ENCODE measurements at regions not wholly inside any gene's neighbourhood (a gene's known extent, or its start where the extent isn't known, plus 50 kb on each side); places are given as distances from the start of the nearest gene placed in this dataset.

DNA sequence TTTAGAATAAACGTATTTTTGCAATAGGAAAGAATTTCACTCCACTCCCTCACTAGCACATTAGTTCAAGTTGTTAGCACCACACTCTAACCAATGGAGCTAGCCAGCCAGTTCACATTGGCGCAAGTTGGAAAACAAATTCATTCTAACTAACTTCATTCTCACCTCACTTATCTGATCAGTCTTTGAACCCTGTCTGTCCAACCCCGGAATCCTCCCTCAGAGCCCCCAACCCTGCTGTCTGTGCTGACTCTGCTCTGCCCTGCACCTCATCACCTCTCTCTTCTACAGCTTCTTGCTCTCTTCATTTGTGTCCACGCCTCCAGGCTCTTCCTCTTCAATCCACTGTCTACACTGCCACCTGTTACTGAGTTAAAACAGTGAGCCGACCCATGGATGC is 356.5 kb downstream of the IRS1 start:
- ChIA-PET POLR2A (no interaction called here), CTCF (no interaction called here)
- Histone ChIP-seq H3K4me3 (ENCODE audit: low read depth, low read length) (no peak overlapping the region), H3K36me3 (ENCODE audit: control insufficient read depth in 2 of 2, insufficient read depth in 1 of 2, low read length in 2 of 2) (no peaks in the 10 kb centered on the region), H3K4me1 (ENCODE audit: control insufficient read depth, insufficient read depth, low read length) (no peaks in the 10 kb centered on the region), H3K27ac (ENCODE audit: extremely low read depth, low read depth, low read length) (no peak overlapping the region), H3K9me3 (ENCODE audit: control insufficient read depth, insufficient read depth, low read depth, low read length) (no peaks in the 10 kb centered on the region)
- TF ChIP-seq ZNF366 (tag by site-specific recombination; conservative IDR thresholded peaks at IDR 0.05) (no peak), ZBTB8A (tag by site-specific recombination; IDR thresholded peaks at IDR 0.05) (no peak), ZNF76 (tag by site-specific recombination; IDR thresholded peaks at IDR 0.05; ENCODE audit: borderline replicate concordance, low read depth) (no peak), SETDB1 (IDR thresholded peaks at IDR 0.05; ENCODE audit: insufficient read length, low read length) (no peak), ZNF48 (tag by site-specific recombination; IDR thresholded peaks at IDR 0.05) (no peak), SCRT2 (tag by site-specific recombination; IDR thresholded peaks at IDR 0.05) (no peak), ZNF248 (tag by site-specific recombination; IDR thresholded peaks at IDR 0.05) (no peak), ZNF830 (tag by site-specific recombination; IDR thresholded peaks at IDR 0.05; ENCODE audit: low read depth) (no peak), ZNF184 (tag by site-specific recombination; IDR thresholded peaks at IDR 0.05) (no peak), ZNF302 (tag by site-specific recombination; IDR thresholded peaks at IDR 0.05; ENCODE audit: low read depth) (no peak), ZNF433 (tag by site-specific recombination; IDR thresholded peaks at IDR 0.05; ENCODE audit: low read depth) (no peak), ZNF621 (tag by site-specific recombination; IDR thresholded peaks at IDR 0.05) (no peak)
- TF ChIP-seq, protein P1, sequence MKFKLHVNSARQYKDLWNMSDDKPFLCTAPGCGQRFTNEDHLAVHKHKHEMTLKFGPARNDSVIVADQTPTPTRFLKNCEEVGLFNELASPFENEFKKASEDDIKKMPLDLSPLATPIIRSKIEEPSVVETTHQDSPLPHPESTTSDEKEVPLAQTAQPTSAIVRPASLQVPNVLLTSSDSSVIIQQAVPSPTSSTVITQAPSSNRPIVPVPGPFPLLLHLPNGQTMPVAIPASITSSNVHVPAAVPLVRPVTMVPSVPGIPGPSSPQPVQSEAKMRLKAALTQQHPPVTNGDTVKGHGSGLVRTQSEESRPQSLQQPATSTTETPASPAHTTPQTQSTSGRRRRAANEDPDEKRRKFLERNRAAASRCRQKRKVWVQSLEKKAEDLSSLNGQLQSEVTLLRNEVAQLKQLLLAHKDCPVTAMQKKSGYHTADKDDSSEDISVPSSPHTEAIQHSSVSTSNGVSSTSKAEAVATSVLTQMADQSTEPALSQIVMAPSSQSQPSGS (tag by site-specific recombination; IDR thresholded peaks at IDR 0.05; ENCODE audit: low read depth), result no peak
- TF ChIP-seq, protein P2, sequence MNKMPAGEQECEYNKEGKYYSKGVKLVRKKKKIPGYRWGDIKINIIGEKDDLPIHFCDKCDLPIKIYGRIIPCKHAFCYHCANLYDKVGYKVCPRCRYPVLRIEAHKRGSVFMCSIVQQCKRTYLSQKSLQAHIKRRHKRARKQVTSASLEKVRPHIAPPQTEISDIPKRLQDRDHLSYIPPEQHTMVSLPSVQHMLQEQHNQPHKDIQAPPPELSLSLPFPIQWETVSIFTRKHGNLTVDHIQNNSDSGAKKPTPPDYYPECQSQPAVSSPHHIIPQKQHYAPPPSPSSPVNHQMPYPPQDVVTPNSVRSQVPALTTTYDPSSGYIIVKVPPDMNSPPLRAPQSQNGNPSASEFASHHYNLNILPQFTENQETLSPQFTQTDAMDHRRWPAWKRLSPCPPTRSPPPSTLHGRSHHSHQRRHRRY (tag by site-specific recombination; IDR thresholded peaks at IDR 0.05), result no peak
- TF ChIP-seq, protein P3, sequence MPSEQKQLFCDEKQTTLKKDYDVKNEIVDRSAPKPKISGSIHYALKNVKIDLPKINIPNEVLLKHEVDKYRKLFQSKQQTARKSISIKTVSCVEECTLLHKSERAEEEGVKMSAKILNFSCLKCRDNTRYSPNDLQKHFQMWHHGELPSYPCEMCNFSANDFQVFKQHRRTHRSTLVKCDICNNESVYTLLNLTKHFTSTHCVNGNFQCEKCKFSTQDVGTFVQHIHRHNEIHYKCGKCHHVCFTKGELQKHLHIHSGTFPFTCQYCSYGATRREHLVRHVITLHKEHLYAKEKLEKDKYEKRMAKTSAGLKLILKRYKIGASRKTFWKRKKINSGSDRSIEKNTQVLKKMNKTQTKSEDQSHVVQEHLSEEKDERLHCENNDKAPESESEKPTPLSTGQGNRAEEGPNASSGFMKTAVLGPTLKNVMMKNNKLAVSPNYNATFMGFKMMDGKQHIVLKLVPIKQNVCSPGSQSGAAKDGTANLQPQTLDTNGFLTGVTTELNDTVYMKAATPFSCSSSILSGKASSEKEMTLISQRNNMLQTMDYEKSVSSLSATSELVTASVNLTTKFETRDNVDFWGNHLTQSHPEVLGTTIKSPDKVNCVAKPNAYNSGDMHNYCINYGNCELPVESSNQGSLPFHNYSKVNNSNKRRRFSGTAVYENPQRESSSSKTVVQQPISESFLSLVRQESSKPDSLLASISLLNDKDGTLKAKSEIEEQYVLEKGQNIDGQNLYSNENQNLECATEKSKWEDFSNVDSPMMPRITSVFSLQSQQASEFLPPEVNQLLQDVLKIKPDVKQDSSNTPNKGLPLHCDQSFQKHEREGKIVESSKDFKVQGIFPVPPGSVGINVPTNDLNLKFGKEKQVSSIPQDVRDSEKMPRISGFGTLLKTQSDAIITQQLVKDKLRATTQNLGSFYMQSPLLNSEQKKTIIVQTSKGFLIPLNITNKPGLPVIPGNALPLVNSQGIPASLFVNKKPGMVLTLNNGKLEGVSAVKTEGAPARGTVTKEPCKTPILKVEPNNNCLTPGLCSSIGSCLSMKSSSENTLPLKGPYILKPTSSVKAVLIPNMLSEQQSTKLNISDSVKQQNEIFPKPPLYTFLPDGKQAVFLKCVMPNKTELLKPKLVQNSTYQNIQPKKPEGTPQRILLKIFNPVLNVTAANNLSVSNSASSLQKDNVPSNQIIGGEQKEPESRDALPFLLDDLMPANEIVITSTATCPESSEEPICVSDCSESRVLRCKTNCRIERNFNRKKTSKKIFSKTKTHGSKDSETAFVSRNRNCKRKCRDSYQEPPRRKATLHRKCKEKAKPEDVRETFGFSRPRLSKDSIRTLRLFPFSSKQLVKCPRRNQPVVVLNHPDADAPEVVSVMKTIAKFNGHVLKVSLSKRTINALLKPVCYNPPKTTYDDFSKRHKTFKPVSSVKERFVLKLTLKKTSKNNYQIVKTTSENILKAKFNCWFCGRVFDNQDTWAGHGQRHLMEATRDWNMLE (tag by site-specific recombination; conservative IDR thresholded peaks at IDR 0.05; ENCODE audit: low read depth), result no peak

DNA sequence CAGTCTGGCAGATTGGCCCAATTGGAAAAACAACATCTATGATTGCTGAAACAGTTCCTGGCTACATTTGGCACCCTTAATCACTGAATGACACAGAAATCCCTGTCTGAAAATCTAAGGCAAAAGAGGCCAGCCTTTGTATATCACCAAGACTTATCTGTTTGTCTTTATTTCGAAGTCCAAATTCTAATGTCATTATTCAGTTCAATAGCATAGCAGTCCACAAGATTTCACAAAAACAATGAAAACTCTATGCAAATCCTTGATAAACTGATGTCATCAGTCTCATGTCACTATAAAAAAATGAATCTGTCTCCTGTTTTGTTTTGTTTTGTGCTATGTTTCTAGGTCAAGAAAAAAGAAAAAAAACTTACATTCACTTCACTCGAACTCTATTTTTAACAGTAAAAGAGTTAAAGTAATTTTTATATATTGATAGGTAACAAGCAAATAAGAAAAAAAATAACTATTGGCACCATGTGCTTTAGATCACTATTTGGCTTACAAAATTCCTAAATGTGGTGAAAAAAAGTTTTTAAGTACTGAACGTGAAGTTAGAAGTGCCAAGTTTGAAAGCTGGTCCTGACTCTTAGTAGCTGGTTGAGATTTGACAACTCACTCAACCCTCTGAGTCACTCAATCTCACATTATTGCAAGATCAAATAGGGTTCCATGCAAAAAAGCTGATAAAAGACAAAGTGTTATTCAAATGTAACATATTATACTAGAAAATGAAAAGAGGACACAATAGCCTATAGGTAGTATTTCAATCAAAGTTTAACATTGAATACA is 359.3 kb downstream of the IRS1 start:
- ChIA-PET CTCF (interaction anchor here (0.7 kb wide), 1 partner anchor 471 kb away, joined by 3 read pairs; no protein-coding TSS in a partner anchor), POLR2A (no interaction called here)
- H3K4me1 ChIP-seq (ENCODE audit: control insufficient read depth, insufficient read depth, low read length), result no peaks in the 10 kb centered on the region
- H3K27ac ChIP-seq (ENCODE audit: extremely low read depth, low read depth, low read length), result no peak overlapping the region
- H3K36me3 ChIP-seq (ENCODE audit: control insufficient read depth in 2 of 2, insufficient read depth in 1 of 2, low read length in 2 of 2), result no peaks in the 10 kb centered on the region
- no peaks in the 10 kb centered on the region for H3K9me3 ChIP-seq (ENCODE audit: control insufficient read depth, insufficient read depth, low read depth, low read length)
- H3K4me3 ChIP-seq (ENCODE audit: low read depth, low read length), result no peak overlapping the region
- no peak for TF ChIP-seq ZNF548 (tag by site-specific recombination; IDR thresholded peaks at IDR 0.05)
- no peak for TF ChIP-seq HOXD13 (CRISPR knock-in tag; IDR thresholded peaks at IDR 0.05; ENCODE audit: borderline replicate concordance)
- TF ChIP-seq SP3 (tag by site-specific recombination; IDR thresholded peaks at IDR 0.05), result no peak
- no peak for TF ChIP-seq ZNF214 (tag by site-specific recombination; IDR thresholded peaks at IDR 0.05; ENCODE audit: borderline replicate concordance)
- TF ChIP-seq, protein P4, sequence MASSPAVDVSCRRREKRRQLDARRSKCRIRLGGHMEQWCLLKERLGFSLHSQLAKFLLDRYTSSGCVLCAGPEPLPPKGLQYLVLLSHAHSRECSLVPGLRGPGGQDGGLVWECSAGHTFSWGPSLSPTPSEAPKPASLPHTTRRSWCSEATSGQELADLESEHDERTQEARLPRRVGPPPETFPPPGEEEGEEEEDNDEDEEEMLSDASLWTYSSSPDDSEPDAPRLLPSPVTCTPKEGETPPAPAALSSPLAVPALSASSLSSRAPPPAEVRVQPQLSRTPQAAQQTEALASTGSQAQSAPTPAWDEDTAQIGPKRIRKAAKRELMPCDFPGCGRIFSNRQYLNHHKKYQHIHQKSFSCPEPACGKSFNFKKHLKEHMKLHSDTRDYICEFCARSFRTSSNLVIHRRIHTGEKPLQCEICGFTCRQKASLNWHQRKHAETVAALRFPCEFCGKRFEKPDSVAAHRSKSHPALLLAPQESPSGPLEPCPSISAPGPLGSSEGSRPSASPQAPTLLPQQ (tag by site-specific recombination; IDR thresholded peaks at IDR 0.05), result no peak
- TF ChIP-seq YY1 (tag by site-specific recombination; IDR thresholded peaks at IDR 0.05), result no peak
- TF ChIP-seq ZNF423 (tag by site-specific recombination; IDR thresholded peaks at IDR 0.05), result no peak
- no peak for TF ChIP-seq ZNF510 (tag by site-specific recombination; IDR thresholded peaks at IDR 0.05; ENCODE audit: insufficient replicate concordance)
- no peak for TF ChIP-seq ZNF140 (tag by site-specific recombination; IDR thresholded peaks at IDR 0.05)
- no peak for TF ChIP-seq ZNF792 (tag by site-specific recombination; IDR thresholded peaks at IDR 0.05)
- no peak for TF ChIP-seq OSR2 (tag by site-specific recombination; IDR thresholded peaks at IDR 0.05)
- no peak for TF ChIP-seq ZEB2 (tag by site-specific recombination; IDR thresholded peaks at IDR 0.05)
- TF ChIP-seq ZNF544 (tag by site-specific recombination; IDR thresholded peaks at IDR 0.05), result no peak
